ENCODE measurements at regions not wholly inside any gene's neighbourhood (a gene's known extent, or its start where the extent isn't known, plus 50 kb on each side); places are given as distances from the start of the nearest gene placed in this dataset.

GRCh38 chr10:21349912-21350286 is 175.6 kb downstream of the SKIDA1 start:
- 58 to 70% methylated on average over 3 of the region's 3 CpGs for WGBS, 2 donors
- Histone ChIP-seq H3K27ac (ENCODE audit: low read depth in 1 of 2, low read length in 1 of 2) (peak overlapping the region in 1 of 2 donors; percentile 3), H3K27me3 (ENCODE audit: control insufficient read depth in 3 of 3, insufficient read depth in 3 of 3, low read length in 2 of 3) (no peaks in the 10 kb centered on the region), H3K36me3 (ENCODE audit: control insufficient read depth in 4 of 4, insufficient read depth in 4 of 4, low read length in 4 of 4) (no peaks in the 10 kb centered on the region), H3K4me1 (ENCODE audit: control insufficient read depth in 5 of 5, insufficient read depth in 5 of 5, low read length in 5 of 5) (peaks cover 0 to 16% (median 11%) of the 10 kb centered on the region in 5 donors), H3K4me3 (no peak overlapping the region), H3K9ac (ENCODE audit: insufficient read depth in 1 of 2, low read length in 2 of 2) (peak overlapping the region in 1 of 2 donors; percentile 68), H3K9me3 (ENCODE audit: control insufficient read depth in 4 of 4, insufficient read depth in 3 of 4, low read length in 3 of 4) (no peaks in the 10 kb centered on the region)
- no peak for DNase-seq
- no peak for TF ChIP-seq CTCF (IDR thresholded peaks at IDR 0.05; ENCODE audit: control extremely low read depth, extremely low read depth)
- ATAC-seq (ENCODE audit: insufficient read depth, low FRiP score) = no peak

GRCh38 chr10:21347785-21348170 is 177.7 kb downstream of the SKIDA1 start:
- H3K9me3 ChIP-seq (ENCODE audit: control insufficient read depth in 4 of 4, insufficient read depth in 3 of 4, low read length in 3 of 4) = peaks cover 0 to 2% (median 0%) of the 10 kb centered on the region in 4 donors
- no peak overlapping the region for H3K9ac ChIP-seq (ENCODE audit: insufficient read depth in 1 of 2, low read length in 2 of 2)
- DNase-seq (peak; percentile 75 to 89 (median 76)), ATAC-seq (ENCODE audit: insufficient read depth, low FRiP score) (no peak)
- no peak overlapping the region for H3K27ac ChIP-seq (ENCODE audit: low read depth in 1 of 2, low read length in 1 of 2)
- no peaks in the 10 kb centered on the region for H3K36me3 ChIP-seq (ENCODE audit: control insufficient read depth in 4 of 4, insufficient read depth in 4 of 4, low read length in 4 of 4)
- 77 to 92% methylated on average over 2 of the region's 2 CpGs for WGBS, 2 donors
- peaks cover 0 to 16% (median 11%) of the 10 kb centered on the region in 5 donors for H3K4me1 ChIP-seq (ENCODE audit: control insufficient read depth in 5 of 5, insufficient read depth in 5 of 5, low read length in 5 of 5)
- no peak overlapping the region for H3K4me3 ChIP-seq
- no peaks in the 10 kb centered on the region for H3K27me3 ChIP-seq (ENCODE audit: control insufficient read depth in 3 of 3, insufficient read depth in 3 of 3, low read length in 2 of 3)
- TF ChIP-seq CTCF (IDR thresholded peaks at IDR 0.05; ENCODE audit: control extremely low read depth, extremely low read depth) = no peak

GRCh38 chr10:21347043-21347784 is 178.3 kb downstream of the SKIDA1 start:
- no peak overlapping the region for H3K9ac ChIP-seq (ENCODE audit: insufficient read depth in 1 of 2, low read length in 2 of 2)
- no peak for DNase-seq
- H3K4me3 ChIP-seq = no peak overlapping the region
- no peak for ATAC-seq (ENCODE audit: insufficient read depth, low FRiP score)
- H3K36me3 ChIP-seq (ENCODE audit: control insufficient read depth in 4 of 4, insufficient read depth in 4 of 4, low read length in 4 of 4) = no peaks in the 10 kb centered on the region
- peaks cover 0 to 2% (median 0%) of the 10 kb centered on the region in 4 donors for H3K9me3 ChIP-seq (ENCODE audit: control insufficient read depth in 4 of 4, insufficient read depth in 3 of 4, low read length in 3 of 4)
- peaks cover 0 to 16% (median 11%) of the 10 kb centered on the region in 5 donors for H3K4me1 ChIP-seq (ENCODE audit: control insufficient read depth in 5 of 5, insufficient read depth in 5 of 5, low read length in 5 of 5)
- no peaks in the 10 kb centered on the region for H3K27me3 ChIP-seq (ENCODE audit: control insufficient read depth in 3 of 3, insufficient read depth in 3 of 3, low read length in 2 of 3)
- WGBS, 2 donors = 91 to 96% methylated on average over 7 of the region's 7 CpGs
- no peak for TF ChIP-seq CTCF (IDR thresholded peaks at IDR 0.05; ENCODE audit: control extremely low read depth, extremely low read depth)
- no peak overlapping the region for H3K27ac ChIP-seq (ENCODE audit: low read depth in 1 of 2, low read length in 1 of 2)

All from lung (tissue), 11 donors.